GM12874 (cell line): ENCODE measurements at regions not wholly inside any gene's neighbourhood (a gene's known extent, or its start where the extent isn't known, plus 50 kb on each side); places are given as distances from the start of the nearest gene placed in this dataset.

Source experiments
- CTCF ChIP-seq: IDR thresholded peaks from 2 replicates; pipeline ENCODE4 v1.5.1; 2011; ENCODE audit warnings: low read depth, mild to moderate bottlenecking, control low read depth, low read length, moderate library complexity; ENCODE audit not compliant: insufficient read depth

- no peak for TF ChIP-seq CTCF
Observed at GRCh38 chr2:67938053-67938452, 124.8 kb downstream of the C1D start.

GRCh38 chr2:67945056-67945455 lies 117.7 kb downstream of the C1D start:
- no peak for TF ChIP-seq CTCF

- TF ChIP-seq CTCF, result no peak
Observed at GRCh38 chr2:67945940-67946339, 116.9 kb downstream of the C1D start.

GRCh38 chr2:67948057-67948456 lies 114.7 kb downstream of the C1D start:
- no peak for TF ChIP-seq CTCF

GRCh38 chr2:67948506-67948905 lies 114.3 kb downstream of the C1D start:
- no peak for TF ChIP-seq CTCF

GRCh38 chr2:67950018-67950417 lies 112.8 kb downstream of the C1D start:
- no peak for TF ChIP-seq CTCF

GRCh38 chr2:67950919-67951318 lies 111.9 kb downstream of the C1D start:
- TF ChIP-seq CTCF, result no peak

- no peak for TF ChIP-seq CTCF
Observed at GRCh38 chr2:67952066-67952465, 110.7 kb downstream of the C1D start.
